NB4 (cell line): ENCODE measurements at regions not wholly inside any gene's neighbourhood (a gene's known extent, or its start where the extent isn't known, plus 50 kb on each side); places are given as distances from the start of the nearest gene placed in this dataset.

ENCODE experiments used
- CTCF ChIP-seq: IDR thresholded peaks from one replicate; pipeline ENCODE4 v1.5.1; 2012; ENCODE audit warnings: low read depth, low read length
- MYC ChIP-seq: IDR thresholded peaks from 2 replicates; pipeline ENCODE4 v1.6.1; 2011; ENCODE audit warnings: low read depth, low read length
- POLR2A ChIP-seq: IDR thresholded peaks from 2 replicates; pipeline ENCODE4 v1.6.1; 2011; ENCODE audit warnings: mild to moderate bottlenecking; ENCODE audit not compliant: insufficient read length; ENCODE audit errors: extremely low read depth
- TF ChIP-seq, protein P1 (sequence below): IDR thresholded peaks from 2 replicates; pipeline ENCODE4 v1.6.1; 2011; ENCODE audit warnings: low read depth, low read length

GRCh38 chr1:147389532-147390184, 147.2 kb downstream of the CHD1L start:
- peak; percentile 57 for TF ChIP-seq CTCF
- TF ChIP-seq, protein P1, sequence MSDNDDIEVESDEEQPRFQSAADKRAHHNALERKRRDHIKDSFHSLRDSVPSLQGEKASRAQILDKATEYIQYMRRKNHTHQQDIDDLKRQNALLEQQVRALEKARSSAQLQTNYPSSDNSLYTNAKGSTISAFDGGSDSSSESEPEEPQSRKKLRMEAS: no peak
- no peak for TF ChIP-seq MYC
- TF ChIP-seq POLR2A: no peak
